SJCRH30 (cell line): ENCODE measurements at regions not wholly inside any gene's neighbourhood (a gene's known extent, or its start where the extent isn't known, plus 50 kb on each side); places are given as distances from the start of the nearest gene placed in this dataset.
A peak's percentile ranks its signal among the peaks of the same experiment; 100 is the strongest.

Experiments used
- DNase-seq, 2 experiments: peaks; one replicate each; pipeline ENCODE4 v3.0.0-alpha.2; 2015 to 2020
- H3K27ac ChIP-seq: fragments of 250-450 bp; sonication (Bioruptor Pico); 2 replicates; pipeline ENCODE4 v1.5.1; 2020; ENCODE audit warnings: mild to moderate bottlenecking, moderate library complexity
- H3K27me3 ChIP-seq: fragments of 250-450 bp; sonication (Bioruptor Pico); 2 replicates; pipeline ENCODE4 v1.5.1; 2020; ENCODE audit warnings: mild to moderate bottlenecking, moderate library complexity
- H3K36me3 ChIP-seq: fragments of 250-450 bp; sonication (Bioruptor Pico); 2 replicates; pipeline ENCODE4 v1.5.1; 2020; ENCODE audit warnings: mild to moderate bottlenecking, moderate library complexity
- H3K4me1 ChIP-seq: fragments of 250-450 bp; sonication (Bioruptor Pico); 2 replicates; pipeline ENCODE4 v1.5.1; 2020; ENCODE audit warnings: mild to moderate bottlenecking, moderate library complexity
- H3K4me3 ChIP-seq: fragments of 250-450 bp; sonication (Bioruptor Pico); 2 replicates; pipeline ENCODE4 v1.5.1; 2020; ENCODE audit warnings: mild to moderate bottlenecking, moderate library complexity
- H3K9me3 ChIP-seq: fragments of 250-450 bp; sonication (Bioruptor Pico); replicated peaks from 2 replicates; pipeline ENCODE4 v1.5.1; 2020; ENCODE audit warnings: mild to moderate bottlenecking, moderate library complexity

DNA sequence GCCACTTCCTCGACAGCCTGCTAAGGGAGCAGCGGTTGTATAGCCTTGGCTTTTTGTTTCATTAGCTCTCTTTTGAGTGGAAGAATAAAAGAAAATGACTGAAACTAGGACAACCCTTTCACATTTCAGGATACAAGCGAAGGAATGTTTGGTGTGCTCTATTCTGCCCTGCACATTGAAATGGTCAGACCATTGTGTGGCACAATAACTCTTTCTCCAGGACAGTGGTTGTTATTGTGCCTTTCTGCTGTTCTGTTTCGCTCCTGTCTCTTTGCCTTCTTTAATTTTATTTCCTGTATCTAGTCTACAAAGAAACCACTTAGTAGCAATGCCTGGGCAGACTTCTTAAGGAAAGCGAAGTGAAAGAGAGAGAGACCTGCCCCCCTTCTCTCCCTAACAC, 473.7 kb downstream of the GBA3 start:
- H3K9me3 ChIP-seq = no peaks in the 10 kb centered on the region
- no peak for DNase-seq
- no peaks in the 10 kb centered on the region for H3K4me1 ChIP-seq
- H3K36me3 ChIP-seq = no peaks in the 10 kb centered on the region
- H3K27me3 ChIP-seq = no peaks in the 10 kb centered on the region
- no peak overlapping the region for H3K27ac ChIP-seq
- H3K4me3 ChIP-seq = no peak overlapping the region

DNA sequence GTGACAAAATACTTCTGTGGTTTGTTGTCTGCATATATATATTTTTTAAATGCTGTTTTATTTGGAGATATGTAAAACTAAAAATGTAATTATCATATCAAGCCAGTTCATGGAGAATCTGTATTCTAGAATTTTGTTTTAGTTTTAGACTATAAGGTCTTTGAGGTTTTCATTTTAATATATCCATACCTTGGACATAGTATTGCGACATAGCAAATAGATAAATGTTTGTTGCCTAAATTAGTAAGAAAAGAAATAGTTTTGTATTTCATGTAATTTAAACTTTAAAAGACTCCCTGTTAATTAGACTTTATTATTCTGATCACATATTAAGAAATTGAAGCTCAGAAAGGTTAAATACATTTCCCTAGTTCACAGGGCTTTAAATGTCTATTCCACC, 472.9 kb downstream of the GBA3 start:
- no peak overlapping the region for H3K27ac ChIP-seq

GRCh38 chr4:23163647-23164436, 471.1 kb downstream of the GBA3 start:
- H3K4me1 ChIP-seq = no peaks in the 10 kb centered on the region
- H3K4me3 ChIP-seq = no peak overlapping the region
- H3K27ac ChIP-seq = no peak overlapping the region
- DNase-seq = no peak
- H3K9me3 ChIP-seq = no peaks in the 10 kb centered on the region
- no peaks in the 10 kb centered on the region for H3K36me3 ChIP-seq
- no peaks in the 10 kb centered on the region for H3K27me3 ChIP-seq

More for the DNA sequence above, 472.9 kb downstream of the GBA3 start:
- Histone ChIP-seq H3K36me3 (no peaks in the 10 kb centered on the region), H3K4me1 (no peaks in the 10 kb centered on the region), H3K27me3 (no peaks in the 10 kb centered on the region), H3K4me3 (no peak overlapping the region), H3K9me3 (no peaks in the 10 kb centered on the region)
- no peak for DNase-seq

DNA sequence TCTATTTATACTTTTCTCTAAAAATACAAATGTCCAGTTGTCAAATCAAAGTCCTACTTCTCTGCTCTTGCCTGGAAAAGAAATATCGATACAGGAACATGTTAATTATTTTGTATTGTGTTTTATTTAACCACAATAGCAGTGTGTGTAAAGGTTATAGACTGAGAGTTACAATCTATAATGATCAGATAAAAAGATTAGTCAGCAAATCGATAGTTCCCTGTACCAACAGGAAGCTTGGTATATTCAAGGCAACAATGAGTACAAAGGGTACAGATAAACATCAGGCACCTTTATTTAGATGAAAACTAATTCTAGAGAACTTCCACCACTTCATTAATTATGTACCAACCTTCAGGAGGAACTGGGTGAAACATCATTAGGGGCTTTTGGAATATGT, 469.5 kb downstream of the GBA3 start:
- DNase-seq = no peak
- Histone ChIP-seq H3K4me1 (no peaks in the 10 kb centered on the region), H3K9me3 (no peaks in the 10 kb centered on the region), H3K36me3 (no peaks in the 10 kb centered on the region), H3K27ac (no peak overlapping the region), H3K27me3 (no peaks in the 10 kb centered on the region; the same call in 1 of the 2 replicates), H3K4me3 (no peak overlapping the region)

- Histone ChIP-seq H3K27me3 (no peaks in the 10 kb centered on the region; the same call in 1 of the 2 replicates), H3K36me3 (no peaks in the 10 kb centered on the region), H3K4me3 (no peak overlapping the region), H3K9me3 (no peaks in the 10 kb centered on the region), H3K27ac (no peak overlapping the region), H3K4me1 (no peaks in the 10 kb centered on the region)
- DNase-seq = no peak
These were observed 469.1 kb downstream of the GBA3 start for GRCh38 chr4:23161787-23162186.

DNA sequence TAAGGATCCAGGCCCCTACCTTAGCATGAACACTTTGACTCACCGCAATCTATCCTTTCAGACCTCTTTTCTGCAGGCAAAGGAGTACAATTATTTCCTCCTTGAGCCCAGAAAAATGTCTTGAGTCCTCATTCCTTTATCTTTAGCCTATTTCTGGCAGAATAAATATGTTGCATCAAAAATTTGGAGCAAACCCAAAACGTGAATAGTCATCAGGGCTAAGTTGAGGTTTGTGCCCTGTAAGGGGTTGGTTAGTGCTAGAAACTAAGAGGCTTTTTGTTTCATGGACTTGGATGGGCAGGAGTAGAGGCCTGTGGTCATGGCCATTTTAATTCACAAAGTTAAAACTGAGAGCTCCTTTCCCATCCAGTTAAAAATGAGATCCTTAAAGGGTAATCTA, 460.3 kb downstream of the GBA3 start:
- Histone ChIP-seq H3K36me3 (no peaks in the 10 kb centered on the region), H3K9me3 (no peaks in the 10 kb centered on the region)
- DNase-seq = no peak

DNA sequence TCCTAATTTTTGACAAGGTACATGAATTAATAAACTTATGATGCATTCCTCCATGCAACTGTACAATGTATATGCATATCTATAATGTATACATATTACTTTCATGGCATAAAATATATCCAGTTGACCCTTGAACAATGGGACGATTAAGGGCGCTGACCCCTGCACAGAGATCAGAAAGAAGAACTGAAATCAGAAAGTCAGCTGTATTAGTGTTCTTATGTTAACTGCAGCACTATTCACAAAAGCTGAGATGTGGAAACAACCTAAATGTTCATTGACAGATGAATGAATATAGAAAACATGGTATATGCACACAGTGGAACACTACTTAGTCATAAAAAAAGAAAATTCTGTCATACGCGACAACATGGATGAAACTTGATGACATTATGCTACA, 457.1 kb downstream of the GBA3 start:
- Histone ChIP-seq H3K27me3 (no peaks in the 10 kb centered on the region), H3K4me3 (no peak overlapping the region), H3K27ac (no peak overlapping the region), H3K9me3 (no peaks in the 10 kb centered on the region), H3K36me3 (no peaks in the 10 kb centered on the region), H3K4me1 (no peaks in the 10 kb centered on the region)
- no peak for DNase-seq

More for the DNA sequence above, 460.3 kb downstream of the GBA3 start:
- Histone ChIP-seq H3K27me3 (no peaks in the 10 kb centered on the region; the same call in 1 of the 2 replicates), H3K27ac (no peak overlapping the region), H3K4me1 (no peaks in the 10 kb centered on the region), H3K4me3 (no peak overlapping the region)

DNA sequence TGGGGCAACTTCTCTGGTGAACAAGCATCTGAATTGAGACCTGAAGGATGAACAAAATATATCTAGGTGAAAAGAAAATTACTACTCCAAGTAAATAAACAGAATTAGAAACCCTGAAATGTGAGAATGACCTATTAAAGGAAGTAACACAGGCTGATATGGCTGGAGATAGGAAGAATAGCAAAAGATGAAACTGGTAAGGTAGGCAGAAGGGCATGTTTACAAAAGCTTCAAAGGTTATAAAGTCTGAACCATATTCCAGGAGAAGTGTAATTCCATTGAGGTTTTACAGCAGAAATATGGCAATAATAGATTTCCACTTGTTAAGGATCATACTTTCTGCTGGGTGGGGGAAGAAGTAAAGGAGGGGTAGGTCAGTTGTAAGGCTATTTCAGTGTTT, 452.0 kb downstream of the GBA3 start:
- Histone ChIP-seq H3K27me3 (no peaks in the 10 kb centered on the region), H3K9me3 (no peaks in the 10 kb centered on the region), H3K36me3 (no peaks in the 10 kb centered on the region), H3K4me1 (no peaks in the 10 kb centered on the region), H3K4me3 (no peak overlapping the region), H3K27ac (no peak overlapping the region)
- DNase-seq = no peak

DNA sequence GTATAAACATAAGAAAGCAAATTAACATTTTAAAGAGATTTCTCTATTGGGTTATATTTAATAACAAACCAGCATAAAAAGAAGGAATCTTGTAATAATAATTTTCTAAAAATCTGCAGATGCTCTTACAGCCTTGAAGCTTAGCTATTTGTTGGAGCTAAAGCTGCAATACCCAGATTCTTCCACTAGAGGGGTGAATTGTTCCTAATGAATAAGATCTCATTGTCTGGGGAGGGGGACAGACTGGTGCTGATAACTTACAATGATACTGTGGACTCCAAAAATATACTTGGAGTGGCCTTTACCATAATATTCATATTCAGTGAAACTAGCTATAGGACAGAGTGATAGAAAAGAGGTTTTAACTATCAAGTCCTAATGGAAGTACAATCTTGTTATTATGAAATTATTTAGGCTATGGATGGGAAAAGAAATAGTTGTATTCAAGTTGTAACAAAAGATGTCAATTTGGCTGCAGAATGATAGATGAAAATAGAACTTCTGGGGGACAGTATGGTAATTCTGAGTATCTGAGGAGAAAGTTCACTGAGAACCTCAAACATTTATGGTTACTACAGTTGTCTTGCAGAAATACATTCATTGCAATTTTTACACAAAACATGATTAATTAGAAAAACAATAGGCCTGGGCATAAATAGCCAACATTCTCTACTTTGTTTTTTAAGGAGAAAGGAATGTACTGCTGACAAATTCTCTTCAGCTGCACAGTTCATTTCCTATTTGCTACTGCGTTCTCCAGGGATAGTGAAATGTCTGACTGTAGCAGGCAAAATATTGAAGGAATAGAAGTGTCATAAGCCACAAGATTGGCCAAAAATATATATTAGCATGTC, 443.3 kb downstream of the GBA3 start:
- peak; percentile 11 to 72 for DNase-seq
- Histone ChIP-seq H3K4me1 (no peaks in the 10 kb centered on the region), H3K27ac (no peak overlapping the region)

DNA sequence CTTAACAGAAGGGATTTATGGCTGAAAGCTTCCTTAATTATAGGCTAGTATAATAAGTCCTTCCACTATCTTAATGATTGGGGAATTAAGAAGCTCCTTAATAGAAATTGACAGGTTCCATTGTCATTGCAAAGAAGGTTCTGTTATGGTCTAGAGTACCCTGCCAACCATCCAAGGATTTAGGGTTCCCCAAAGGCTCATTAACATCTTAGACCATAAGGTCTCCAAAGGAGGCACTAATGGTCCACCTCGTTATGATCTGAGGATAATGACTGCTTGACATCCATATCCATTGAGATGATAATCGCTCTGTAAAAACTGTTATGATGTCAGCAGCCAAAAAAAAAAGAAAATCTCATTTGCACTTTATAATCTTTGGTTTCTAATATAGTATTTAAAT, 441.6 kb downstream of the GBA3 start:
- DNase-seq = no peak
- H3K27me3 ChIP-seq = no peaks in the 10 kb centered on the region
- no peak overlapping the region for H3K4me3 ChIP-seq
- H3K36me3 ChIP-seq = no peaks in the 10 kb centered on the region
- H3K4me1 ChIP-seq = no peaks in the 10 kb centered on the region
- no peaks in the 10 kb centered on the region for H3K9me3 ChIP-seq
- H3K27ac ChIP-seq = no peak overlapping the region

More for the DNA sequence above, 443.3 kb downstream of the GBA3 start:
- H3K9me3 ChIP-seq = no peaks in the 10 kb centered on the region
- H3K36me3 ChIP-seq = no peaks in the 10 kb centered on the region
- H3K27me3 ChIP-seq = no peaks in the 10 kb centered on the region
- H3K4me3 ChIP-seq = no peak overlapping the region

- no peaks in the 10 kb centered on the region for H3K36me3 ChIP-seq
- DNase-seq = no peak
- no peak overlapping the region for H3K27ac ChIP-seq
- H3K9me3 ChIP-seq = no peaks in the 10 kb centered on the region
- no peaks in the 10 kb centered on the region for H3K4me1 ChIP-seq
- H3K27me3 ChIP-seq = 0 out of 2 replicates have a peak, but pooled peaks cover 3% of the 10 kb centered on the region
- H3K4me3 ChIP-seq = no peak overlapping the region
These were observed 438.1 kb downstream of the GBA3 start for GRCh38 chr4:23130845-23131244.

- Histone ChIP-seq H3K27me3 (0 out of 2 replicates have a peak, but pooled peaks cover 3% of the 10 kb centered on the region), H3K9me3 (no peaks in the 10 kb centered on the region), H3K27ac (no peak overlapping the region), H3K36me3 (no peaks in the 10 kb centered on the region), H3K4me3 (no peak overlapping the region), H3K4me1 (no peaks in the 10 kb centered on the region)
- DNase-seq = no peak
These were observed 432.4 kb downstream of the GBA3 start for GRCh38 chr4:23125118-23125517.

- no peaks in the 10 kb centered on the region for H3K4me1 ChIP-seq
- no peak overlapping the region for H3K27ac ChIP-seq
- H3K36me3 ChIP-seq = no peaks in the 10 kb centered on the region
- H3K9me3 ChIP-seq = no peaks in the 10 kb centered on the region
- no peak for DNase-seq
- H3K27me3 ChIP-seq = 0 out of 2 replicates have a peak, but pooled peaks cover 3% of the 10 kb centered on the region
- H3K4me3 ChIP-seq = no peak overlapping the region
These were observed 430.1 kb downstream of the GBA3 start for GRCh38 chr4:23122666-23123400.

DNA sequence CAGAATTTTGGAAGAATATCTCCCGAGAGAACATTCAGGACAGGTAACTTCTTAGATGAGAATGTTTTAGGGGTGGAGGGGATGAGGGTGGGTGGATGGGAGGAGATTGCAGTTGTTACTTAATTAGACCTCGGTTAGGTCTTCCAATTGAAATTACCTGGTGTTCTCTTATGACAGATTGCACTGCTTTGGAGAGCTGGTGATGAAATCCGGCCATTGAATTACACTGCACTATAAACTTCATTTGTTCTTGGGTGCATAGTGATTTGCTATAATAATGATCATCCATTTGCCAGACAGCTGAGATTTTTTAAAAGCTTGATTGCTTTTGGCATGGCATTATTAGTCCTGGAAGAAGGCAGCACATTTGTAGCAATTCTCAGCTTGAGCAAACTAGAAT, 427.6 kb downstream of the GBA3 start:
- no peaks in the 10 kb centered on the region for H3K9me3 ChIP-seq
- H3K36me3 ChIP-seq = no peaks in the 10 kb centered on the region
- H3K27me3 ChIP-seq = no peaks in the 10 kb centered on the region
- DNase-seq = no peak
- H3K4me1 ChIP-seq = no peaks in the 10 kb centered on the region
- H3K4me3 ChIP-seq = no peak overlapping the region
- no peak overlapping the region for H3K27ac ChIP-seq

DNA sequence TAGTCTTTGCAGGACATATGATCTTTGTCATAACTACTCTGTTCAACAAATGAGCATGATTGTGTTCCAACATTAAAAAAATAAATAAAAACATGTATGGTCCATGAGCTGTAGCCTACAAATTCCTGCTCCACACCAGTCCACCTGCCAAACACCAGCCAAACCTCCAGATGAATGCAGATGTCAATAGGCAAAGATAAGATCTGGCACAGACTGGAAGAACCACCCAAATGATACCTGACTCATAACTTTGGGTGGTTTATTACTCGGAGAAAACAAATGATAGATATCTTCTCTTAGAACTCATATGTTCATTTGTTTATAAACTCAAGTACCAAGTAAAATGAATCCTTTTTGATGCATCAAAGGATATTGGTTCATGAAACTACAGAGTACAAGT, 425.1 kb downstream of the GBA3 start:
- DNase-seq = no peak
- no peaks in the 10 kb centered on the region for H3K36me3 ChIP-seq
- H3K9me3 ChIP-seq = no peaks in the 10 kb centered on the region
- no peak overlapping the region for H3K27ac ChIP-seq
- no peaks in the 10 kb centered on the region for H3K4me1 ChIP-seq
- H3K27me3 ChIP-seq = no peaks in the 10 kb centered on the region
- H3K4me3 ChIP-seq = no peak overlapping the region
